GM19372 (cell line): ENCODE measurements at regions not wholly inside any gene's neighbourhood (a gene's known extent, or its start where the extent isn't known, plus 50 kb on each side); places are given as distances from the start of the nearest gene placed in this dataset.
A peak's percentile ranks its signal among the peaks of the same experiment; 100 is the strongest.
"Not testable (repeated sequence)": the region's sequence is repeated elsewhere in the genome, so short reads cannot be mapped to it uniquely, and the experiment has no call there.

Source experiments
- ATAC-seq: cut with Tn5 transposase; IDR thresholded peaks from one replicate; pipeline ENCODE4 v1.9.1; 2021; ENCODE audit warnings: mild to moderate bottlenecking, low read depth, moderate library complexity; ENCODE audit not compliant: unreplicated experiment

- no peak for ATAC-seq
Measured at GRCh38 chr5:102554082-102554481, 55.3 kb upstream of the SLCO6A1 start.

GRCh38 chr5:102554728-102555127 is 55.9 kb upstream of the SLCO6A1 start:
- ATAC-seq, result no peak

- no peak for ATAC-seq
Measured at GRCh38 chr5:102561894-102562760, 63.3 kb upstream of the SLCO6A1 start.

- no peak for ATAC-seq
Measured at GRCh38 chr5:102570747-102571146, 71.9 kb upstream of the SLCO6A1 start.

GRCh38 chr5:102578362-102578761 is 79.6 kb upstream of the SLCO6A1 start:
- ATAC-seq, result no peak

- no peak for ATAC-seq
Measured at GRCh38 chr5:102579379-102579778, 80.6 kb upstream of the SLCO6A1 start.

- no peak for ATAC-seq
Measured at GRCh38 chr5:102581011-102581410, 82.2 kb upstream of the SLCO6A1 start.

GRCh38 chr5:102582696-102583095 is 83.9 kb upstream of the SLCO6A1 start:
- no peak for ATAC-seq

- no peak for ATAC-seq
Measured at GRCh38 chr5:102583276-102584124, 84.7 kb upstream of the SLCO6A1 start.

GRCh38 chr5:102589661-102590060 is 90.9 kb upstream of the SLCO6A1 start:
- ATAC-seq, result no peak

- ATAC-seq, result no peak
Measured at GRCh38 chr5:102590467-102590866, 91.7 kb upstream of the SLCO6A1 start.

GRCh38 chr5:102591650-102592049 is 92.8 kb upstream of the SLCO6A1 start:
- ATAC-seq, result peak; percentile 65

- ATAC-seq, result not testable (repeated sequence)
Measured at GRCh38 chr5:102592586-102592985, 93.8 kb upstream of the SLCO6A1 start.

GRCh38 chr5:102594192-102594591 is 95.4 kb upstream of the SLCO6A1 start:
- no peak for ATAC-seq

GRCh38 chr5:102595332-102595731 is 96.5 kb upstream of the SLCO6A1 start:
- no peak for ATAC-seq

GRCh38 chr5:102596113-102596512 is 97.3 kb upstream of the SLCO6A1 start:
- peak; percentile 62 for ATAC-seq

GRCh38 chr5:102596951-102597350 is 98.2 kb upstream of the SLCO6A1 start:
- no peak for ATAC-seq

GRCh38 chr5:102599289-102599688 is 100.5 kb upstream of the SLCO6A1 start:
- no peak for ATAC-seq

GRCh38 chr5:102600964-102601363 is 102.2 kb upstream of the SLCO6A1 start:
- ATAC-seq, result no peak

- no peak for ATAC-seq
Measured at GRCh38 chr5:102603670-102604069, 104.9 kb upstream of the SLCO6A1 start.

GRCh38 chr5:102608414-102608813 is 109.6 kb upstream of the SLCO6A1 start:
- ATAC-seq, result no peak
